Bronchial epithelial cell (primary cell): ENCODE measurements at regions not wholly inside any gene's neighbourhood (a gene's known extent, or its start where the extent isn't known, plus 50 kb on each side); places are given as distances from the start of the nearest gene placed in this dataset.

Experiments used
- DNase-seq: peaks from one replicate; pipeline ENCODE4 v3.0.0-alpha.2; 2010; ENCODE audit warnings: low read depth
- FAIRE-seq: peaks from 2 replicates; lab custom pipeline; 2011; peaks lifted over from hg19 to GRCh38; lab: Jason Lieb, UNC
- H3K27me3 ChIP-seq: 2 replicates; pipeline ENCODE4 v1.5.1; 2011; ENCODE audit warnings: low read length; ENCODE audit not compliant: control insufficient read depth, insufficient read depth
- H3K36me3 ChIP-seq: 2 replicates; pipeline ENCODE4 v1.5.1; 2011; ENCODE audit warnings: low read length; ENCODE audit not compliant: control insufficient read depth, insufficient read depth
- H3K4me3 ChIP-seq: 2 replicates; pipeline ENCODE4 v1.5.1; 2011; ENCODE audit warnings: mild to moderate bottlenecking, low read depth, low read length, control low read depth
- CTCF ChIP-seq: IDR thresholded peaks from 2 replicates; pipeline ENCODE4 v1.5.1; 2011; ENCODE audit warnings: mild to moderate bottlenecking, moderate library complexity, low read length, control low read depth, inconsistent platforms; ENCODE audit not compliant: insufficient read depth, severe bottlenecking

GRCh38 chr21:18908641-18909040 is 505.1 kb upstream of the TMPRSS15 start:
- Histone ChIP-seq H3K27me3 (no peaks in the 10 kb centered on the region), H3K36me3 (no peaks in the 10 kb centered on the region), H3K4me3 (no peak overlapping the region)
- DNase-seq (no peak), FAIRE-seq (no peak)
- no peak for TF ChIP-seq CTCF

GRCh38 chr21:18913914-18914313 is 510.3 kb upstream of the TMPRSS15 start:
- no peak overlapping the region for H3K4me3 ChIP-seq
- DNase-seq (no peak), FAIRE-seq (no peak)
- TF ChIP-seq CTCF = no peak
- no peaks in the 10 kb centered on the region for H3K36me3 ChIP-seq
- H3K27me3 ChIP-seq = no peaks in the 10 kb centered on the region

GRCh38 chr21:18914570-18914969 is 511.0 kb upstream of the TMPRSS15 start:
- TF ChIP-seq CTCF = no peak
- no peaks in the 10 kb centered on the region for H3K36me3 ChIP-seq
- DNase-seq = no peak
- H3K27me3 ChIP-seq = no peaks in the 10 kb centered on the region
- no peak for FAIRE-seq
- H3K4me3 ChIP-seq = no peak overlapping the region

GRCh38 chr21:18917622-18918021 is 514.0 kb upstream of the TMPRSS15 start:
- Histone ChIP-seq H3K36me3 (no peaks in the 10 kb centered on the region), H3K4me3 (no peak overlapping the region), H3K27me3 (no peaks in the 10 kb centered on the region)
- TF ChIP-seq CTCF = no peak
- DNase-seq (no peak), FAIRE-seq (no peak)

GRCh38 chr21:18931237-18931636 is 527.7 kb upstream of the TMPRSS15 start:
- TF ChIP-seq CTCF = no peak
- Histone ChIP-seq H3K27me3 (no peaks in the 10 kb centered on the region), H3K36me3 (no peaks in the 10 kb centered on the region), H3K4me3 (no peak overlapping the region)
- DNase-seq (no peak), FAIRE-seq (no peak)

- FAIRE-seq = no peak
- Histone ChIP-seq H3K27me3 (no peaks in the 10 kb centered on the region), H3K36me3 (no peaks in the 10 kb centered on the region), H3K4me3 (no peak overlapping the region)
- TF ChIP-seq CTCF = no peak
- no peak for DNase-seq
Observed at GRCh38 chr21:18937337-18937736, 533.8 kb upstream of the TMPRSS15 start.
